Hepatocyte (in vitro differentiated cells): ENCODE measurements at regions not wholly inside any gene's neighbourhood (a gene's known extent, or its start where the extent isn't known, plus 50 kb on each side); places are given as distances from the start of the nearest gene placed in this dataset.

ENCODE experiments used
- EZH2 ChIP-seq: fragments of 200-600 bp; sonication (generic); IDR thresholded peaks from 2 replicates; pipeline ENCODE4 v1.6.1; 2016; ENCODE audit warnings: antibody characterized with exemption, mild to moderate bottlenecking, borderline replicate concordance
- TF ChIP-seq, protein P1 (sequence below): fragments of 200-600 bp; sonication (generic); IDR thresholded peaks from 2 replicates; pipeline ENCODE4 v1.5.1; 2016; ENCODE audit warnings: antibody characterized with exemption, mild to moderate bottlenecking; ENCODE audit not compliant: poor library complexity

- TF ChIP-seq, protein P1, sequence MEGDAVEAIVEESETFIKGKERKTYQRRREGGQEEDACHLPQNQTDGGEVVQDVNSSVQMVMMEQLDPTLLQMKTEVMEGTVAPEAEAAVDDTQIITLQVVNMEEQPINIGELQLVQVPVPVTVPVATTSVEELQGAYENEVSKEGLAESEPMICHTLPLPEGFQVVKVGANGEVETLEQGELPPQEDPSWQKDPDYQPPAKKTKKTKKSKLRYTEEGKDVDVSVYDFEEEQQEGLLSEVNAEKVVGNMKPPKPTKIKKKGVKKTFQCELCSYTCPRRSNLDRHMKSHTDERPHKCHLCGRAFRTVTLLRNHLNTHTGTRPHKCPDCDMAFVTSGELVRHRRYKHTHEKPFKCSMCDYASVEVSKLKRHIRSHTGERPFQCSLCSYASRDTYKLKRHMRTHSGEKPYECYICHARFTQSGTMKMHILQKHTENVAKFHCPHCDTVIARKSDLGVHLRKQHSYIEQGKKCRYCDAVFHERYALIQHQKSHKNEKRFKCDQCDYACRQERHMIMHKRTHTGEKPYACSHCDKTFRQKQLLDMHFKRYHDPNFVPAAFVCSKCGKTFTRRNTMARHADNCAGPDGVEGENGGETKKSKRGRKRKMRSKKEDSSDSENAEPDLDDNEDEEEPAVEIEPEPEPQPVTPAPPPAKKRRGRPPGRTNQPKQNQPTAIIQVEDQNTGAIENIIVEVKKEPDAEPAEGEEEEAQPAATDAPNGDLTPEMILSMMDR = no peak
- no peak for TF ChIP-seq EZH2
Measured at GRCh38 chr10:88045096-88045495, 181.7 kb downstream of the PTEN start.
